Hematopoietic multipotent progenitor cell treated with erythropoietin and hydrocortisone succinate and interleukin-3 and kit ligand, for 17 days (in vitro differentiated cells): ENCODE measurements at regions not wholly inside any gene's neighbourhood (a gene's known extent, or its start where the extent isn't known, plus 50 kb on each side); places are given as distances from the start of the nearest gene placed in this dataset.

Source experiments
- DNase-seq: peaks from one replicate; pipeline ENCODE4 v3.0.0-alpha.2; 2015; ENCODE audit warnings: low spot score

GRCh38 chr10:62632071-62632809 lies 172.3 kb upstream of the ADO start:
- DNase-seq, result no peak

GRCh38 chr10:62633976-62634375 lies 170.5 kb upstream of the ADO start:
- DNase-seq, result no peak

- no peak for DNase-seq
These were observed 169.9 kb upstream of the ADO start for GRCh38 chr10:62634576-62634975.

GRCh38 chr10:62635127-62635526 lies 169.4 kb upstream of the ADO start:
- DNase-seq, result no peak

- DNase-seq, result no peak
These were observed 167.7 kb upstream of the ADO start for GRCh38 chr10:62636825-62637248.

GRCh38 chr10:62637249-62638061 lies 167.1 kb upstream of the ADO start:
- no peak for DNase-seq

GRCh38 chr10:62638062-62638477 lies 166.4 kb upstream of the ADO start:
- DNase-seq, result no peak

GRCh38 chr10:62639144-62639543 lies 165.4 kb upstream of the ADO start:
- no peak for DNase-seq

GRCh38 chr10:62640411-62640810 lies 164.1 kb upstream of the ADO start:
- DNase-seq, result no peak

GRCh38 chr10:62643606-62644587 lies 160.6 kb upstream of the ADO start:
- no peak for DNase-seq

GRCh38 chr10:62647375-62648092 lies 157.0 kb upstream of the ADO start:
- no peak for DNase-seq

- DNase-seq, result no peak
These were observed 155.6 kb upstream of the ADO start for GRCh38 chr10:62648921-62649320.

- DNase-seq, result no peak
These were observed 154.1 kb upstream of the ADO start for GRCh38 chr10:62650411-62650810.

GRCh38 chr10:62651341-62651740 lies 153.2 kb upstream of the ADO start:
- DNase-seq, result no peak

- no peak for DNase-seq
These were observed 152.4 kb upstream of the ADO start for GRCh38 chr10:62652114-62652513.

GRCh38 chr10:62652564-62652963 lies 152.0 kb upstream of the ADO start:
- no peak for DNase-seq

- no peak for DNase-seq
These were observed 151.3 kb upstream of the ADO start for GRCh38 chr10:62653254-62653653.

GRCh38 chr10:62654966-62655336 lies 149.6 kb upstream of the ADO start:
- DNase-seq, result no peak

- no peak for DNase-seq
These were observed 149.1 kb upstream of the ADO start for GRCh38 chr10:62655337-62655994.

- DNase-seq, result no peak
These were observed 147.2 kb upstream of the ADO start for GRCh38 chr10:62657244-62657835.

- DNase-seq, result no peak
These were observed 146.0 kb upstream of the ADO start for GRCh38 chr10:62658516-62658915.
